Adipocyte (in vitro differentiated cells): ENCODE measurements at regions not wholly inside any gene's neighbourhood (a gene's known extent, or its start where the extent isn't known, plus 50 kb on each side); places are given as distances from the start of the nearest gene placed in this dataset.
"Not testable (repeated sequence)": the region's sequence is repeated elsewhere in the genome, so short reads cannot be mapped to it uniquely, and the experiment has no call there.

Source experiments
- DNase-seq: peaks from one replicate; pipeline ENCODE4 v3.0.0-alpha.2; 2015; ENCODE audit warnings: low read depth
- H3K27me3 ChIP-seq: replicated peaks from 2 replicates; pipeline ENCODE4 v1.7.0; 2013; ENCODE audit warnings: mild to moderate bottlenecking, low read length, moderate library complexity; ENCODE audit not compliant: control insufficient read depth, insufficient read depth
- H3K36me3 ChIP-seq: 2 replicates; pipeline ENCODE4 v1.7.0; 2013; ENCODE audit warnings: low read length, mild to moderate bottlenecking, moderate library complexity; ENCODE audit not compliant: control insufficient read depth, insufficient read depth, severe bottlenecking
- H3K4me1 ChIP-seq: 2 replicates; pipeline ENCODE4 v1.7.0; 2013; ENCODE audit warnings: mild to moderate bottlenecking, low read length, moderate library complexity; ENCODE audit not compliant: control insufficient read depth, insufficient read depth
- H3K4me3 ChIP-seq: 2 replicates; pipeline ENCODE4 v1.7.0; 2013; ENCODE audit warnings: mild to moderate bottlenecking, low read length, moderate library complexity
- H3K9ac ChIP-seq: 2 replicates; pipeline ENCODE4 v1.7.0; 2013; ENCODE audit warnings: mild to moderate bottlenecking, low read length, moderate library complexity
- H3K9me3 ChIP-seq: 2 replicates; pipeline ENCODE4 v1.7.0; 2013; ENCODE audit warnings: mild to moderate bottlenecking, low read length, moderate library complexity; ENCODE audit not compliant: control insufficient read depth

DNA sequence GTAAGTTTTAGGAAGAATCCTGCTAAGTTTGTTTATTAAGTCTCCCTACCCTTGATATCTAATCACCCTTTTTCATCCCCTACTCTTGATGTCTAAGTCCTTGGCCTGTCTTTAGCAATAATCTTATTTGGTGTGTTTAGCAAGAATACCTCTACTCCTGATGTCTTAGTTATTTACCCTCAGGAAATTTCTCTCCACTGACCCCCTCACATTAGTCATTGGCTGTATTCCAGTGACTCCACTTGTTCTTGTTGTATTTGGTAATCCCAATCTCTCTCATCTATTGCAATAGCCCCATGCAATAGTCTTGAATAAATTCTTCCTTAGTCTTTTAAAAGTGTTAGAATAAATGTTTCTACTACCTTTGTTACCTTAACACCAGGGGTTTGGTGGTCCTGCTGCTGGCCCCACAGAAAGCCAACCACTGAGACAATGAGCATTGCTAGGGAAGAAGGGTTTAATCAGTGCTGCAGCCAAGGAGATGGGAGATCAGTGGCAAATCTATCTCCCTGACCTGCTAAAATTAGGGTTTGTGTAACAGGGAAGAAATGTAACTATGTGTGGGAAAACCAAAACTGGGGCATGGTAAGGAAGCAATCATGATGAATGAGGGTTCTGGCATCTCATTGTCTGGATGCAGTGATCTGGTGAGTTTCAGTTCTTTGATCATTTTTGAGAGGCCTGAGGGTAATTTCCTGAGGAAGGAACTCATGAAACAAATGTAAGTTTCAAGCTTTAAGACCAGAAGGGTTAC is 236.4 kb upstream of the DAB2 start:
- peaks cover 13% of the 10 kb centered on the region for H3K4me1 ChIP-seq
- no peaks in the 10 kb centered on the region for H3K9me3 ChIP-seq
- H3K4me3 ChIP-seq, result peak overlapping the region; percentile 46
- no peak overlapping the region for H3K9ac ChIP-seq
- no peaks in the 10 kb centered on the region for H3K36me3 ChIP-seq
- H3K27me3 ChIP-seq, result no peaks in the 10 kb centered on the region
- DNase-seq, result peak; percentile 29

DNA sequence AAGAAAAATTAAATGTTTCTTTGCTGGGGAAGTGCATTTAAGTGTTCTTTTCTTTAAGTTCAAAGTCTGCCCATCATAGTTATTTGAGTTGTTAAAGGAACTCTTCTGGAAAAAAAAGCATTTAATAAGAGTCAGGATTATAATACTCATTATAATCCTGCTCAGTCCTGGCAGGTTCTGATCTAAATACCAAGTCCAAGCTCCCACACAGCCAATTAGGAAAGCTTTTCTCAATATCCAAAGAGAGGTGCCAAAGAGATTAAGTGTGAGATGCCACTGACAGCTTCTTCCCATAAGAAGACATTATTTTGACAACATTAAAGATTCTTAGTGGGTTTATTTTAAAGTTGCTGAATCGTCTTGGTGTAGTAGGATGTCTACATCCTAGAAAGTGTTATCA is 235.2 kb upstream of the DAB2 start:
- no peaks in the 10 kb centered on the region for H3K9me3 ChIP-seq
- no peak overlapping the region for H3K4me3 ChIP-seq
- no peaks in the 10 kb centered on the region for H3K36me3 ChIP-seq
- H3K4me1 ChIP-seq, result peaks cover 13% of the 10 kb centered on the region
- H3K9ac ChIP-seq, result no peak overlapping the region
- DNase-seq, result no peak
- H3K27me3 ChIP-seq, result no peaks in the 10 kb centered on the region

DNA sequence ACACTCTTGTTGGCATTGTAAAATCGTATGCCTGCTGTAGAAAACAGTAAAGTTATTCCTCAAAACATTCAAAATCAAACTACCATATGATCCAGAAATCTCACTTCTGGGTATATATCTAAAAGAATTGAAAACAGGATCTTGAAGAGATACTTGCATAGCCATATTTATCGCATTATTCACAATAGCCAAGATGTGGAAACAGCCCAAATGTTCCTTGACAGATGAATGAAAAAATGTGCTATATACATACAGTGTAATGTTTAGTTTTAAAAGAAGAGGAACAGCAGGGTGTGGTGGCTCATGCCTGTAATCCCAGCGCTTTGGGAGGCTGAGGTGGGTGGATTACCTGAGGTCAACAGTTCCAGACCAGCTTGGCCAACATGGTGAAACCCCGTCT is 234.1 kb upstream of the DAB2 start:
- no peak overlapping the region for H3K4me3 ChIP-seq
- H3K4me1 ChIP-seq, result peaks cover 13% of the 10 kb centered on the region
- no peaks in the 10 kb centered on the region for H3K27me3 ChIP-seq
- no peaks in the 10 kb centered on the region for H3K9me3 ChIP-seq
- H3K9ac ChIP-seq, result no peak overlapping the region
- DNase-seq, result peak; percentile 24
- H3K36me3 ChIP-seq, result no peaks in the 10 kb centered on the region

DNA sequence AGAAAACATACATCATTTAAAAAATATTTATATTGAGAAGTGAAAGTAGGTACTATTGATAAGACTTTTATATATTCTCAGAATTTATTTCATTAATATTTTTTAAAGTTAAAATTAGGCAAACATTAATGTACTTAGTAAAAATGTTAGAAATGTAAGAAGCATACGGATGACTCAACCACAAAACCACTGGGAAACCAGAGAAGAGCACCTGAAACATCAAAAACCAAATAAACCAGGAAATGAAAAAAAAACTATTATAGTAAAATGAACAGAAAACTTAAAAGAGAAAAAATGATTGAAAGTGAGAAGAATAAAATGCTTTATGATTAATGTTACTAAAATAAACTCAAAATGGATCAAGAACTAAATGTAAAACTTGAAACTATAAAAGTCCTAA is 233.2 kb upstream of the DAB2 start:
- H3K9me3 ChIP-seq, result no peaks in the 10 kb centered on the region

DNA sequence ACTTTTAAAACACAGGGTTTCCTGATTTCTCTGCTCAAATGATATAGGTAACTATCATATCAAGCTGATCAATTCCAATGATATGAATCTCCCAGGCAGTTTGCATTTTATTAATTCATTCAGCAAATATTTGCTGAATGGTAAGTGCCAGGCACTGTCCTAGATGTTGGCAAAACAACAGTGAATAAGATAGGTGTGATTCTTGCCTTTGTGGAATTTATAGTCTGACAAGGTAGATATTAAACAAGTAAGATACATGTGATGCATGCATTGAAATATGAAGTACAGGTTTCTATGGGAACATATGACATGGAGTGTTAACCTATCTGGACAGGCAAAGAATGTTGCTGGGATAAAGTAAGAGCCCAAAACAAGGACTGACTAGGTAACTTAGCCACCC is 231.8 kb upstream of the DAB2 start:
- Histone ChIP-seq H3K9ac (no peak overlapping the region), H3K4me1 (peaks cover 9% of the 10 kb centered on the region), H3K36me3 (no peaks in the 10 kb centered on the region), H3K27me3 (no peaks in the 10 kb centered on the region), H3K9me3 (no peaks in the 10 kb centered on the region), H3K4me3 (no peak overlapping the region)
- no peak for DNase-seq

More for the DNA sequence above, 233.2 kb upstream of the DAB2 start:
- Histone ChIP-seq H3K36me3 (no peaks in the 10 kb centered on the region), H3K9ac (no peak overlapping the region), H3K4me1 (peaks cover 13% of the 10 kb centered on the region), H3K4me3 (no peak overlapping the region), H3K27me3 (no peaks in the 10 kb centered on the region)
- no peak for DNase-seq

DNA sequence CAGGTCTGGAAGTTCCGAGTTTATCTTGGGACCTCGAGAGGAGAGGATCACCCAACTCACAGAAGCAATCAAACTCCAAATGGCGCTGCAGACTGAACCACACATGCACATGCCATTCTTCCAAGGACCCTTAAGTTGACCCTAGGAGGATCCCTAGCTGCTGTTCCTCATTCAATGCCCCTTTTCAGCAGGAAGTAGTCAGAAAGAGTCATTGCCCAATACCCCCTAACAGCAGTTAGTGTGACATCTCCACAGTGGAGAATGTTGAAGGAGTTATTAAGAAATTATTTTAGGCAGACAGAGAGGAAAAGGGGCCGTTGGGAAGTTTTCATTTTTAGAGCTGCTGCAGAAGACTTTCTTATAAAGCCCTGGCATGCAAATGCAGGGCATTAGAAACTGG is 229.9 kb upstream of the DAB2 start:
- Histone ChIP-seq H3K4me3 (no peak overlapping the region), H3K9me3 (no peaks in the 10 kb centered on the region), H3K36me3 (no peaks in the 10 kb centered on the region), H3K27me3 (no peaks in the 10 kb centered on the region), H3K9ac (no peak overlapping the region), H3K4me1 (no peaks in the 10 kb centered on the region)
- DNase-seq, result no peak

DNA sequence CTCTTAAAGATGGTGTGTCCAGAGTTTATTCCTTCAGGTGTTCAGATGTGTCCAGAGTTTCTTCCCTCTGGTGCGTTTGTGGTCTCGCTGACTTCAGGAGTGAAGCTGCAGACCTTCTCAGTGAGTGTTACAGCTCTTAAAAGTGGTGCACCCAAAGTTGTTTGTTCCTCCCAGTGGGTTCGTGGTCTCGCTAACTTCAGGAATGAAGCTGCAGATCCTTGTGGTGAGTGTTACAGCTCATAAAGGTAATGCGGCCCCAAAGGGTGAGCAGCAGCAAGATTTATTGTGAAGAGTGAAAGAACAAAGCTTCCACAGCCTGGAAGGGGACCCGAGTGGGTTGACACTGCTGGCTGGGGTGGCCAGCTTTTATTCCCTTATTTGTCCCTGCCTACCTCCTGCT is 227.7 kb upstream of the DAB2 start:
- peaks cover 12% of the 10 kb centered on the region for H3K4me1 ChIP-seq
- H3K9ac ChIP-seq, H3K27me3 ChIP-seq, H3K36me3 ChIP-seq, H3K4me3 ChIP-seq, DNase-seq, H3K9me3 ChIP-seq: not testable (repeated sequence)

DNA sequence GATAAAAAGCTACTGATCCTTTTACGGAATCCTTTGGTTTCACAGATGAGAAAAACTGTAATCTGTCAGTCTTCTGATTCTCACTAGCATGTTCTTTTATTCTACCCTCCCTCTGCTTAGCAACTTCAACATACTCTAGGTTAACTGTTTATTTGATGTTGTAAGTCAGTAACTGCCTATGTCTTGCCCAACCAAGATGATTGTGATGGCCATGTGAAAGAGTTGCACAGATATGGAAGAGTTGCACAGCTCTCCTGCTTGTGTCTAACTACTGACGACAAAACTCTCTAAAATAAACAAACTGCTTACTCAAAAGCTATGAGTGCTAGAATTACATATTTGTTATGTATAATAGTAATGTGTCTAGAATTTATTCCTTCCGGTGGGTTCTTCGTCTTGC is 227.3 kb upstream of the DAB2 start:
- Histone ChIP-seq H3K4me3 (no peak overlapping the region), H3K9ac (no peak overlapping the region), H3K9me3 (no peaks in the 10 kb centered on the region), H3K4me1 (peaks cover 12% of the 10 kb centered on the region), H3K27me3 (no peaks in the 10 kb centered on the region), H3K36me3 (no peaks in the 10 kb centered on the region)
- DNase-seq, result no peak

DNA sequence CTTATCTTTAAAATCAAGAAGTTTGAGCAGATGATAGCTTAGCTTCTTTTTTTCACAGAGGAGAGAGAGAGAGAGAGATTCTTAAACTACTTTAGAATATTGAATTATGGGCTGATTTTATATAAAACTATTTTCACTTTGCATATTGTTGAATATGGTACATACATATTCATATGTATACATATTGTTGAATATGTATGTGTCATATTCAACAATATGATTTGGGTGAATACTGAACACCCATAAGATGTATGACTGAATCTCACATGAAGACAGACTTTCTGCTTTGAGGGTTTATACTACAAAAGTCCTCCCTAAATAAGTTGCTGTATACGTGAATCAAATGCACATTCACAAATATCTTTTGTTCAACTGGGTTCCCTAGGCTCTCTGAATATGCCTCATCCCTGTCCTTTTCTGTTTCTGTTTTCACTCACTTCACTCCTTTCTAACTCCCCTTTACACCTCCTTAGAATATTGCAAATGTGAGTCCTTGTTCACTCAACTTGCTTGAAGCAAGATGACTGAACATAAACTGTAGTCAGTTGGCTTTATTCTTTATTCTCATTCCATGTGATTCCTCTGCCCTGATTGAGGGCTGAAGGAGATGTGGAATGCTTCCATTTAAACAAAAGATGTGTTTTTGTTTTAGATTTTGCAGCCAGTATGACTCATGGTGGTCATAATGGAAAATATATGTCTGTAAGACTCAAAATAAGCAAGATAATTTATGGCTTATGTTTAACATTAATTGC is 225.4 kb upstream of the DAB2 start:
- Histone ChIP-seq H3K4me3 (no peak overlapping the region), H3K9ac (no peak overlapping the region), H3K4me1 (peaks cover 12% of the 10 kb centered on the region), H3K9me3 (no peaks in the 10 kb centered on the region), H3K36me3 (no peaks in the 10 kb centered on the region), H3K27me3 (no peaks in the 10 kb centered on the region)
- no peak for DNase-seq

DNA sequence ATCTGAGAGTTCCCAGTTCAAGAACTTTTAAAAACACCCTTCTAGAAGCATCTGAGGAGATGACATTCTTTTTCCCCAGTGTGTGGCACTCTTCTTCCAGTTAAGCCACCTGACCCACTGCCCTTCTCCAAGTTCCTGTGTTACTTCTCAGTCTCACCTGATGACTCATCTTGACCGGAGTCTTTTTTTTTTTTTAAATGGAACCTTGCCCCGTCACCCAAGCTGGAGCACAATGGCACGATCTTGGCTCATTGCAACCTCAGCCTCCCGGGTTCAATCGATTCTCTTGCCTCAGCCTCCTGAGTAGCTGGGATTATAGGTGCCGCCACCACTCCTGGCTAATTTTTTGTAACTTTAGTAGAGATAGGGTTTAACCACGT is 224.1 kb upstream of the DAB2 start:
- Histone ChIP-seq H3K4me1 (peaks cover 12% of the 10 kb centered on the region), H3K36me3 (no peaks in the 10 kb centered on the region), H3K4me3 (no peak overlapping the region), H3K27me3 (no peaks in the 10 kb centered on the region), H3K9me3 (no peaks in the 10 kb centered on the region), H3K9ac (no peak overlapping the region)
- no peak for DNase-seq

DNA sequence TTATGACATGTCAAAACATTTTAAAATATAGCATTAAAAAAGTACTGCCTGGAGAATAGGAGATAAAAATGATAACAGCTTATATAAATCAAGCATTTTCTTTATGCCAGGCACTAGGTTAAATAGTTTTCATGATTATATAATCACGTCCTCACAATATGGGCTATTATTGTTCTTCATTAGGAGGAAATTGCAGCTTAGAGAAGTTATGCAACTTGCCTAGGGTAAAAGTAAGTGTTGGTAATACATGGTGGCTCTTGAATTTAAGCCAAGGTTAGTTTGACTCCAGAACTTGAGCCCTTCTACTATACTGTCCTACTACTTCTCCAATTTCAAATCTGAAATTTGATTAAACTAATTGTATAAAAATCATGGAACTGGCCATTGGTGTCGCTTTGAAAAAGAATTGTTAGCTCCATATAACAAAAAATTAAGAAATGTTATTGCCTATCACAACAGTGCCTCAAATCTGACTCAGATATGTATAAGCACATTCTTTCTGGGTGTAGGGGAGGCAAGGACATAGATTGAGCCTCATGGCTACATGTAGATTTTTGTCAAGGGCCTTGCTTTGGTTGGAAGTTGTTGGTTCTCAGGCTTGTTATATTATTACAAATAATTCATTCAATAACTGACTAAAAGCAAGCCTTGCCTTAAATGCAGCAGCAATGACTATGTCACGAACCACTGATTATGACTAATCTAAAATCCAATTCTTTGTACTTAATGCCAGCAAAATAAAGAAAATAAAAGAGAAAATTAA is 223.5 kb upstream of the DAB2 start:
- no peaks in the 10 kb centered on the region for H3K9me3 ChIP-seq
- H3K27me3 ChIP-seq, result no peaks in the 10 kb centered on the region
- no peak overlapping the region for H3K9ac ChIP-seq
- DNase-seq, result no peak
- H3K36me3 ChIP-seq, result no peaks in the 10 kb centered on the region
- peaks cover 12% of the 10 kb centered on the region for H3K4me1 ChIP-seq
- no peak overlapping the region for H3K4me3 ChIP-seq
